Epithelial cell of esophagus (primary cell): ENCODE measurements at regions not wholly inside any gene's neighbourhood (a gene's known extent, or its start where the extent isn't known, plus 50 kb on each side); places are given as distances from the start of the nearest gene placed in this dataset.

ENCODE experiments used
- DNase-seq: peaks from one replicate; pipeline ENCODE4 v3.0.0; 2010; ENCODE audit warnings: low read depth
- H3K4me3 ChIP-seq: 2 replicates; pipeline ENCODE4 v1.5.1; 2011; ENCODE audit warnings: mild to moderate bottlenecking, low read length, control low read depth
- CTCF ChIP-seq: IDR thresholded peaks from 2 replicates; pipeline ENCODE4 v1.5.1; 2011; ENCODE audit warnings: low read depth, mild to moderate bottlenecking, low read length, control low read depth, inconsistent platforms; ENCODE audit not compliant: insufficient read depth; ENCODE audit errors: missing control alignments

- TF ChIP-seq CTCF: no peak
- H3K4me3 ChIP-seq: no peak overlapping the region
- no peak for DNase-seq
Observed at GRCh38 chr18:39434223-39434920, 1868.8 kb upstream of the CELF4 start.

- TF ChIP-seq CTCF: no peak
- DNase-seq: peak; percentile 6
- no peak overlapping the region for H3K4me3 ChIP-seq
Observed at GRCh38 chr18:39425172-39425850, 1859.7 kb upstream of the CELF4 start.

- no peak for TF ChIP-seq CTCF
- no peak overlapping the region for H3K4me3 ChIP-seq
- no peak for DNase-seq
Observed at GRCh38 chr18:39424261-39424660, 1858.7 kb upstream of the CELF4 start.

- H3K4me3 ChIP-seq: no peak overlapping the region
- no peak for TF ChIP-seq CTCF
Observed at GRCh38 chr18:39421276-39421675, 1855.7 kb upstream of the CELF4 start.

GRCh38 chr18:39419315-39419714, 1853.7 kb upstream of the CELF4 start:
- H3K4me3 ChIP-seq: no peak overlapping the region
- no peak for DNase-seq
- no peak for TF ChIP-seq CTCF

More at GRCh38 chr18:39421276-39421675, 1855.7 kb upstream of the CELF4 start:
- DNase-seq: no peak

- DNase-seq: peak; percentile 67
- H3K4me3 ChIP-seq: no peak overlapping the region
- no peak for TF ChIP-seq CTCF
Observed at GRCh38 chr18:39415471-39415870, 1849.9 kb upstream of the CELF4 start.

GRCh38 chr18:39414009-39414700, 1848.6 kb upstream of the CELF4 start:
- peak; percentile 93 for DNase-seq

More at GRCh38 chr18:39414009-39414700, 1848.6 kb upstream of the CELF4 start:
- TF ChIP-seq CTCF: no peak
- H3K4me3 ChIP-seq: no peak overlapping the region
